ENCODE measurements at regions not wholly inside any gene's neighbourhood (a gene's known extent, or its start where the extent isn't known, plus 50 kb on each side); places are given as distances from the start of the nearest gene placed in this dataset.

GRCh38 chr6:169899481-169900145, 148.2 kb downstream of the ERMARD start:
- DNase-seq, result no peak

- DNase-seq, result no peak
Measured at GRCh38 chr6:169898788-169899480, 147.5 kb downstream of the ERMARD start.

GRCh38 chr6:169897601-169898358, 146.4 kb downstream of the ERMARD start:
- no peak for DNase-seq

GRCh38 chr6:169896826-169897456, 145.5 kb downstream of the ERMARD start:
- no peak for DNase-seq

GRCh38 chr6:169895926-169896761, 144.7 kb downstream of the ERMARD start:
- DNase-seq, result no peak

GRCh38 chr6:169895000-169895759, 143.8 kb downstream of the ERMARD start:
- no peak for DNase-seq

GRCh38 chr6:169894377-169894960, 143.0 kb downstream of the ERMARD start:
- DNase-seq, result no peak

GRCh38 chr6:169893624-169894023, 142.2 kb downstream of the ERMARD start:
- no peak for DNase-seq

- DNase-seq, result no peak
Measured at GRCh38 chr6:169891846-169892245, 140.4 kb downstream of the ERMARD start.

GRCh38 chr6:169891421-169891820, 140.0 kb downstream of the ERMARD start:
- no peak for DNase-seq

GRCh38 chr6:169890901-169891300, 139.5 kb downstream of the ERMARD start:
- no peak for DNase-seq

- DNase-seq, result no peak
Measured at GRCh38 chr6:169890049-169890448, 138.6 kb downstream of the ERMARD start.

GRCh38 chr6:169887529-169888140, 136.2 kb downstream of the ERMARD start:
- DNase-seq, result no peak

- no peak for DNase-seq
Measured at GRCh38 chr6:169886631-169887227, 135.3 kb downstream of the ERMARD start.

- DNase-seq, result no peak
Measured at GRCh38 chr6:169885831-169886230, 134.4 kb downstream of the ERMARD start.

- DNase-seq, result no peak
Measured at GRCh38 chr6:169885131-169885530, 133.7 kb downstream of the ERMARD start.

GRCh38 chr6:169884158-169884557, 132.7 kb downstream of the ERMARD start:
- DNase-seq, result no peak

GRCh38 chr6:169883316-169883715, 131.9 kb downstream of the ERMARD start:
- no peak for DNase-seq

- DNase-seq, result no peak
Measured at GRCh38 chr6:169881976-169882375, 130.6 kb downstream of the ERMARD start.

- DNase-seq, result no peak
Measured at GRCh38 chr6:169881398-169881797, 130.0 kb downstream of the ERMARD start.

Measured in T1000 (cell line).